Activated T-cell treated with anti-CD3 and anti-CD28 coated beads, Interleukin-2, amount 50 U/mL, for 72 hours (primary cell): ENCODE measurements at regions not wholly inside any gene's neighbourhood (a gene's known extent, or its start where the extent isn't known, plus 50 kb on each side); places are given as distances from the start of the nearest gene placed in this dataset.
"Not testable (repeated sequence)": the region's sequence is repeated elsewhere in the genome, so short reads cannot be mapped to it uniquely, and the experiment has no call there.

ENCODE experiments used
- ATAC-seq, 2 donors: fragments of 150-1000 bp; cut with Tn5 transposase; replicated peaks in 1 of 2; 2 replicates each; pipeline ENCODE4 v1.10.0; 2021; ENCODE audit warnings: moderate library complexity in 2 of 2, mild to moderate bottlenecking in 1 of 2
- DNase-seq, 2 donors: peaks; one replicate each; pipeline ENCODE4 v3.0.0; 2021 to 2022; ENCODE audit warnings: mixed read lengths in 1 of 2
- H3K27ac Mint-ChIP-seq: one replicate; pipeline ENCODE4 v1.8.0; 2022; ENCODE audit warnings: mild to moderate bottlenecking, moderate library complexity, mixed read lengths
- H3K27me3 Mint-ChIP-seq: one replicate; pipeline ENCODE4 v1.8.0; 2022; ENCODE audit warnings: low read depth, mixed read lengths
- H3K36me3 Mint-ChIP-seq, 2 donors: one replicate each; pipeline ENCODE4 v1.8.0; 2022; ENCODE audit warnings: mixed read lengths in 2 of 2, mild to moderate bottlenecking in 1 of 2; ENCODE audit not compliant: insufficient read depth in 2 of 2
- H3K4me1 Mint-ChIP-seq: one replicate; pipeline ENCODE4 v1.8.0; 2022; ENCODE audit warnings: low read depth, mixed read lengths
- H3K4me3 Mint-ChIP-seq, 2 donors: one replicate each; pipeline ENCODE4 v1.8.0; 2022; ENCODE audit warnings: mild to moderate bottlenecking in 2 of 2, mixed read lengths in 2 of 2, moderate library complexity in 2 of 2
- H3K9me3 Mint-ChIP-seq, 2 donors: one replicate each; pipeline ENCODE4 v1.8.0; 2022; ENCODE audit warnings: mixed read lengths in 2 of 2

DNA sequence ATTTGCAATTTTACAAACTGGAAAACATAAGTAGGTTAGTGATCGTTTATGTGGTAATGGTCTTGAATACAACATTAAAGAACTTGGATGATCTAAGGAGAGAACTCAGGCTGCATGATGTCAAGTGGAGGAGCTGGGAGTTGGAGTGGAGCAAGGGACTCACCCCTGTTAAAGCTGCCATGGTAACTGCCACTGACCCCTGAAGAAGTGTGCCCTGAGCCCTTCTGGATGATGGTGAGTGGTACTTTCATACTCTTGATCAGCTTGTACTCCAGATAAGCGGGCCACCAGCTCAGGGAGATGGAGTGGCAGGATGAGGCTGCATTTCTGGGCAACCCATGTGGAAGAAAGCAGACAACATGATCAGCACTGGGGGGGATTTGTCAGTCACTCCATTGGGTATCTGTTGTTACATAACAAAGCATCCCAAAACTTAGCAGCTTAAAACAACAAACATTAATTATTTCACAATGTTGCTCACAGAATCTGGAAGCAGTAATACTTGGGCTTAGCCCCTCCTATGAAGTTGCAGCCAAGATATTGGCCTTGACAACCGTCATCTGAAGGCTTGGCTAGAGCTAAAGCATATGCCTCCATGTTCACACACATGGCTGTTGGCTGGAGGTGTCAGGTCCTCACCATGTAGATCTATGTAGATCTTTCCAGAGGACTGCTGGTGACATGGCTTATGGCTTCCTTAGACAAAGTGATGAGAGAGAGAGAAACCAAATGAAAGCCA is 213.8 kb downstream of the DUSP10 start:
- H3K36me3 Mint-ChIP-seq = no peaks in the 10 kb centered on the region
- ATAC-seq (no peak), DNase-seq (no peak)
- H3K9me3 Mint-ChIP-seq = no peaks in the 10 kb centered on the region
- no peaks in the 10 kb centered on the region for H3K4me1 Mint-ChIP-seq
- no peak overlapping the region for H3K4me3 Mint-ChIP-seq
- no peak overlapping the region for H3K27ac Mint-ChIP-seq
- H3K27me3 Mint-ChIP-seq = peaks cover 21% of the 10 kb centered on the region

DNA sequence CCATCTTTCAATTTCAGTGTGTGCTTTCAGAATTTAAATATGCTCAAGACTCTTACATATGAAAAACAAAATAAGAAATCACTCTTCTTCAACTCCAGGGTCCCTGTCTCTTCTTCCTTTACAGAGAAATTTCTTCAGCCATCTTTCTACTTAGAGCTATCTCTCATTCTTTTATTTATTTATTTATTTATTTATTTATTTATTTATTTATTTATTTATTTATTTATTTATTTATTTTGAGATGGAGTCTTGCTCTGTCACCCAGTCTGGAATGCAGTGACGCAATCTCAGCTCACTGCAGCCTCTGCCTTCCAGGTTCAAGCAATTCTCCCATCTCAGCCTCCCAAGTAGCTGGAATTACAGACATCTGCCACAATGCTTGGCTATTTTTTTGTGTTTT is 211.7 kb downstream of the DUSP10 start:
- not testable (repeated sequence) for DNase-seq, H3K27ac Mint-ChIP-seq, H3K9me3 Mint-ChIP-seq, H3K36me3 Mint-ChIP-seq, H3K4me3 Mint-ChIP-seq, H3K4me1 Mint-ChIP-seq, ATAC-seq
- H3K27me3 Mint-ChIP-seq = peaks cover 25% of the 10 kb centered on the region

DNA sequence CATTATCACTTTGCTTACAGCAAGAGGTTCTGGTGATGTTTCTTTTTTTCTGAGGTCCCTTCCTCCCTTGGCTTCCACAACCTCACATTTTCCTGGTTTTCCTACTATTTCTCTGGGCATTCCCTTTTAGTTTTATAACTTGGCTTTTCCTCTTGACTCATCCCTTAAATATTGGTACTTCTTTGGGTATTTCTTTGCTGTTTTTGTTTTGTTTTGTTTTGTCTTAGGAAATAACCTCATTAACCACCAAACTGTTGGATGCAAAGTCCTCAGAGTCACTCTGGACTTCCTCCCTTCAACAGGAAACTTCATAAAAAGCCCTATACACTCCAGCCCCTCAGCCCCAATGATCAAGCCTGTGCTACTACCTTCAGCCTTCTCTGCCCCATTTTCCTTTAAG is 211.1 kb downstream of the DUSP10 start:
- H3K27me3 Mint-ChIP-seq = peaks cover 31% of the 10 kb centered on the region
- no peaks in the 10 kb centered on the region for H3K9me3 Mint-ChIP-seq
- no peak overlapping the region for H3K27ac Mint-ChIP-seq
- H3K4me3 Mint-ChIP-seq = no peak overlapping the region
- DNase-seq (no peak), ATAC-seq (no peak)
- no peaks in the 10 kb centered on the region for H3K36me3 Mint-ChIP-seq
- H3K4me1 Mint-ChIP-seq = no peaks in the 10 kb centered on the region

DNA sequence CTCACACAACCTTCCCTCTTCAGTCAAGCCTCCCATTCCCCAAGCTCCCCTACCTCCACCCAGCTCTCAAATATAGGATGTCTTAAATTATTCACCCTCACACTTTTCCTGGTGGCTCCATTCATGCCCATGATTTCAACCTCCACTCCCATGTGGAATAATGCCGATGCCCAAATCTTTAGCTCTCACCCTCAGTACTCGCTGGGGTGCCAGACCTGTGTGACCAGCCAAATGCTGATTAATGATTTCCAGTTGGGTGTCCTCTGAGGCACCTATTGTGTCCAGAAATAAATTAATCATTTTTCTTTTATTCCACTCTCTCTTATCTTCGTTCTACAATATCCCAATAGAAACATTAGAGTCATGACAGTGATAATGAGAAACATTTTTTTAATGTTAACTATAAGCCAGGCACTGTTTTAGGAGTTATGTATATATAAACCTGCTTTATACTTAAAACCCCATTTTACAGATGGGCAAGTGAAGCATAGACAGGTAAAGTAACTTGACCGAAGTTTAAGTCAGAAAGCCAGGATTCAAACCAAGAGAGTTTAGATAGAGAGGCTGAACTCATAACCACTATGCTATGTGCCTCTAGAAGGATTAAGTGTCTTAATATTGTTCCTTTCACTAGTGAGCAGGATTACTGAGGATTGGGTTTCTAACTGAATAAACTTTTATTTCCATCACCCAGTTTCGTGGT is 209.7 kb downstream of the DUSP10 start:
- Mint-ChIP-seq H3K4me3 (no peak overlapping the region), H3K9me3 (peaks cover 0 to 2% of the 10 kb centered on the region in 2 donors), H3K27ac (no peak overlapping the region), H3K27me3 (peaks cover 42% of the 10 kb centered on the region), H3K4me1 (no peaks in the 10 kb centered on the region), H3K36me3 (no peaks in the 10 kb centered on the region)
- ATAC-seq (no peak), DNase-seq (no peak)

DNA sequence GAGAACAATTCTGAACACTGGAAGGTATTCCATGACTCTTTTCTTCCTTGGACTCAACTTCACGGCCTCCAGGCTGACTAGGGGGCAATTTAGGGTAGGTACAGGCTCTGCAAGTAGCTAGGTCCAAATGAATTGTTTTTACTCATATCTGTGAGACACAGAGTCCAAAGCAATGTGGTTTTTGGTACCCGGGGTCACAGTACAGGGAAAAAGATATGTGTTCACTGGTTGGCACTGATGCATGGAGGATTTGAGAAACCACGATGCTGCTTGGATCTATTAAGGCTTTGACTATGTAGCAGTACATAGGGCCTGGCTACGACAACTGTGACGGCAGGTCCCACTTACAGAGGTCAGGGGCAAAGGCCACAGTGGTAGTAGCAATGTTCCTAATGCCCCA is 200.6 kb downstream of the DUSP10 start:
- Mint-ChIP-seq H3K27ac (no peak overlapping the region), H3K9me3 (peaks cover 0 to 2% of the 10 kb centered on the region in 2 donors), H3K4me3 (no peak overlapping the region), H3K4me1 (no peaks in the 10 kb centered on the region), H3K36me3 (no peaks in the 10 kb centered on the region), H3K27me3 (peaks cover 37% of the 10 kb centered on the region)
- ATAC-seq = no peak
- no peak for DNase-seq

DNA sequence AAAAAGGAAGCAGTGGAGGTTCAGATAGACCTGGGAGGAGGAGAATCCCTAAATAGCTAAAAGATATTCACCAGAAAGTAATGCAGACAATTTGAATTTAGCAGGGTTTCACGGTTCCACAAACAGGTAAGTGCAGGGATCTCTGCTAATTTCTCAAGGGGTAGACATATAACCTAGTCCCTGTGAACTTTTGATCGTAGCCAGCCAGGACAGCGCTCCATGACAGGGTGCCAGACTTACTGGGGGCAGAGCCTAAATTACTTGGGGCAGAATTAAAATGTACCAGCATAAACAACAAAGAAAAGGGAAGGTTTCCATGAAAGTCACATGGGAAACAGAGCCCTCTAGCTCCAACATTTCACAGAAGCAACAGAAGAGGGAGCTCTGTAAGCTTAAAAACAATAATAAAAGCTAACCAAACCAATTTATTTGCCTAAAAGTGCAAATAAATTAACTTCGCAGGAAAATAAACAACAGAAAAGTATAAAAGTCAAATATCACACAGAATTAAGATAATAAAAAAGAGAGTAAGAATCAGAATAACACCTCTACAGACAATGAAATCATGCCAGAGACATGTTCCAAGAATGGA is 198.3 kb downstream of the DUSP10 start:
- Mint-ChIP-seq H3K4me3 (no peak overlapping the region), H3K4me1 (no peaks in the 10 kb centered on the region), H3K27me3 (peaks cover 14% of the 10 kb centered on the region), H3K9me3 (no peaks in the 10 kb centered on the region), H3K36me3 (no peaks in the 10 kb centered on the region), H3K27ac (no peak overlapping the region)
- no peak for ATAC-seq
- DNase-seq = no peak

DNA sequence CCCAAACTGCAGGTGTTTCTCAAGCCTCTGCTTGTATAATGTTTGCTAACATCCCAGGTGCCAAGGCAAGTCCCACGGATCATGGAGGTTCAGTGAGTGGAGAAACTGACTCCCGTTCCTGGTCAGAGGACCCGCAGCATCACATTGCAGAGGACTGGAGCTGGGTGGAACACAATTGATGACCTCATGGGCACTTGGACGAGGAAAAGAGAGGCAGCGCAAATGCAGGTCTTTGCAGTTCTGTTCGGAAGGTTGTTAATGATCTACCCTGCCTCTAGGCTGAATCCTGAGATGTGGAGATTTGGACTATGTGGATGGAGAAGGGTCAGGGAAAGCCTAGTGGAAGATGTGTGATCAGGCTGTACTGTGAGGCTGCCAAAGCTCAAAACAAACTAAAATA is 192.9 kb downstream of the DUSP10 start:
- H3K4me1 Mint-ChIP-seq = no peaks in the 10 kb centered on the region
- no peaks in the 10 kb centered on the region for H3K9me3 Mint-ChIP-seq
- no peak overlapping the region for H3K27ac Mint-ChIP-seq
- ATAC-seq (no peak), DNase-seq (no peak)
- no peaks in the 10 kb centered on the region for H3K27me3 Mint-ChIP-seq
- no peak overlapping the region for H3K4me3 Mint-ChIP-seq
- H3K36me3 Mint-ChIP-seq = no peaks in the 10 kb centered on the region

DNA sequence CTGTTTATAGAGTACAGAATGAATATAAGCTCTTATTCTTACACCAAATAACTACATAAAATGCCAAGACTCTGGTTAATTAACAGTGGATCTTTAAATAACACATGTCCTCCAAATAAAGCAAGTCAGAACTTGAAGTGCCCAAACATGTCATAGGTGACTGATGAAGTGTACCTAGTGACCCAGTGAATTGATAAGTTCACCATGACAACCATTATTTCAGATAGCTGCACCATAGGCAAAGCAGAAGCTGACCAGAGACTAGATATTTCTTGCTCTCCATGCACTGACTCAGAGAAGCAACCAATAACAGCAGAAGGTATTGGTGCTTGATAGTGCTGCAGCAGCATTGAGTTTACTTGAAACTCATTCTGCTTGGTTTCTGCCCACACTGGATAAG is 192.1 kb downstream of the DUSP10 start:
- Mint-ChIP-seq H3K27ac (no peak overlapping the region), H3K36me3 (no peaks in the 10 kb centered on the region)

DNA sequence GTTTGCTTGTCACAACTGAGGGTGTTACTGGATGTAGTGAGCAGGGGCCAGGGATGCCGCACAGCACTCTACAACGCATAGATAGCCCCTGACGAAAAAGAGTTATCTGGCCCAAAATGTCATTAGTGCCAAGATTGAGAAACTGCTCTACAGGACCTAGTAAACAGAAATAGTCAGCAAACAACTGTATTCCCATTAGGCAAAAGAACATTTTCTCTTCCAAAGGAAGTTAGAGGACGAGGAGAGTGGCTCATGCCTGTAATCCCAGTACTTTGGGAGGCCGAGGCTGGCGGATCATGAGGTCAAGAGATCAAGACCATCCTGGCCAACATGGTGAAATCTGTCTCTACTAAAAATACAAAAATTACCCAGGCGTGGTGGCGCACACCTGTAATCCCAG is 189.1 kb downstream of the DUSP10 start:
- H3K4me1 Mint-ChIP-seq, H3K27ac Mint-ChIP-seq: not testable (repeated sequence)

More for the DNA sequence above, 192.1 kb downstream of the DUSP10 start:
- H3K4me1 Mint-ChIP-seq = no peaks in the 10 kb centered on the region
- ATAC-seq = no peak
- no peak overlapping the region for H3K4me3 Mint-ChIP-seq
- H3K27me3 Mint-ChIP-seq = no peaks in the 10 kb centered on the region
- no peaks in the 10 kb centered on the region for H3K9me3 Mint-ChIP-seq
- DNase-seq = no peak

DNA sequence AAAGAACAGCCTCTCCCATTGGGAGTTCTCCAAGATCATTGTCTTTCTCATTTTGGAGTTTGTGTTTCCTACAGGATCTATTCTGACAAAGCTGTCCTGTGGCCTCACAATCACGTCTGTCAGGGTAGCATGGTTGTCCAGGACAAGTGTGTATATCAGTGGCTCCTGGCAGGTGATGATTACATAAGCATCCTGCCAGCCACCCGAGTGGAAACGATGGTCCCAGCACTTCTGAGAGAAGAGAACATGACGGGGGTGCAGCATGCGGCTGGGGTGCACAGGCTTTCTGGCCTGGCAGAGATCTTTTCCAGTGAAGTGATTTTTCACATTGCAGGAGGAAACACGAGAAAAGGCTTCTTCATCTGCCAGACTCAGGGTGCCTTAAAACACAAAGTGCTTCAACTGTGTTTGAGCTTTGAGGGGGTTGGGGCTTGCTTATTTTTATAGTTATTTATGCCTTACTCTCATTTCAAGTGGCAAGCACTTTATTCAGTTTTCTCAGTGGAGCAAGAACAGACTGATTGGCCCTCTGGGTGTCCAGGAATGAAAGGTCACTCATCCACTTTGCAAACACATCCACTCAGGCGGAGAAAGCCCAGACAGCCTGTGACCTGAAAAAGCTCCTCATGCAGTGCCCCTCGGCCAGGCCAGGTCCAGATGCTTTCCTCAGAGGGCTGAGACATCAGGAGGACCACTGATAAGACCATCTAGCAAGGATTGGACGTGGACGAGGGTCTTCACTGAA is 186.0 kb downstream of the DUSP10 start:
- no peaks in the 10 kb centered on the region for H3K27me3 Mint-ChIP-seq
- H3K36me3 Mint-ChIP-seq = no peaks in the 10 kb centered on the region
- H3K9me3 Mint-ChIP-seq = no peaks in the 10 kb centered on the region
- ATAC-seq = no peak
- no peak overlapping the region for H3K4me3 Mint-ChIP-seq
- no peak overlapping the region for H3K27ac Mint-ChIP-seq
- H3K4me1 Mint-ChIP-seq = no peaks in the 10 kb centered on the region
- DNase-seq = no peak

More for the DNA sequence above, 189.1 kb downstream of the DUSP10 start:
- DNase-seq, H3K36me3 Mint-ChIP-seq, H3K4me3 Mint-ChIP-seq, H3K27me3 Mint-ChIP-seq, ATAC-seq, H3K9me3 Mint-ChIP-seq: not testable (repeated sequence)

DNA sequence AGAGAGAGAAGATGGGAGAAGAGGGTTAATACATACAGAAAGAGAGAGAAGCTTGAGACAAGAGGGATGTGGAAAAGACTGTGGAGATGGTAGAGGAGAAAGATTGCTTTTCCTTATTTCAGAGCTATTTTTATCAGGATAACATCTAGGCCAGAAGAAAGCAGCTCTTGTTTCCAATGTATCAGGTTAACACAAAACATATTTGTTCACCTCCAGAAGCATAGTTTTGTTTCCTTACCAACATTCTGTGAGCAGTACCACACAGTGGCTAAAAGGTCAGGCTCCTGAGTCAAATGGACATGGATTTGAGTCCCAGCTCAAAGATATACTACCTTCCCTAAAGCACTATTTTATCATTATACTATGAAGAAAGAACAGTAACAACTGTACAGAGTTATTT is 185.5 kb downstream of the DUSP10 start:
- Mint-ChIP-seq H3K9me3 (no peaks in the 10 kb centered on the region), H3K27ac (no peak overlapping the region), H3K27me3 (no peaks in the 10 kb centered on the region), H3K4me1 (no peaks in the 10 kb centered on the region), H3K36me3 (no peaks in the 10 kb centered on the region), H3K4me3 (no peak overlapping the region)
- no peak for ATAC-seq
- DNase-seq = no peak

DNA sequence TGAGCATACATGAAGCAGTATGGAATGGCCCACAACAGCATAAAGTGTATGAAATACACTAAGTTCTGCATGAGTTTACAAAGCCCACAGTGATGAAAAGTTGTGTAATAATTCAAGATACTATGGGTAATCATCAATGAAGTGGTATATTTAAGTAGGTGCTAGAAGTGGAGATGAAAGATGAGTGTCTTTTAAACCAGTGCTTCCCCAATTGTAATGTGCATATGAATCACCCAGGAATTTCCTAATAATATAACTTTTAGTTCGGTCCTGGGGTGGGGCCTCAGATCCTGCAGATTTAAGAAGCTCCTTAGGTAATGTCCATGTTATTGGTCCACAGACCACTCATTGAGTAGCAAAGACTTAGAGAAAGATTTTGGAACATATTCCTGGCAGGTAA is 184.9 kb downstream of the DUSP10 start:
- Mint-ChIP-seq H3K9me3 (no peaks in the 10 kb centered on the region), H3K4me3 (no peak overlapping the region), H3K36me3 (no peaks in the 10 kb centered on the region), H3K27me3 (no peaks in the 10 kb centered on the region), H3K27ac (no peak overlapping the region), H3K4me1 (no peaks in the 10 kb centered on the region)
- ATAC-seq (no peak), DNase-seq (no peak)

DNA sequence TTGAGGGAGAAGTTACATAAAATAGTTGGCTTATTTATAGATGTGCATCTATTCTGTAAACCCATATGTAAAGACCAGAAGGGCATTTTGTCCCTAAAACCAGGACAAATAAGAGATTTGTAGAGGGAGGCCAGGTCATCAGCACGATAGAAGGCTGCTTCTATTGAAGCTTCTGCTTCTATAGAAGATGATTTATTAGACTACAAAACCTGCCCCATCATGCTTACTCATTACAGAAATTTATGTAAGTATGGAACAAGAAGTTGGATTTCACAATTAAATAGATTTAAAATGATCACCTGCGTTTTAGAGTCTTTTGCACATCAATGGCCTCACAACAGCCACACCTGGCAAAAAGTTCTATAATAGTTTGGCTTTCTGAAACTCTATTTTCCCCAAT is 183.5 kb downstream of the DUSP10 start:
- ATAC-seq (no peak), DNase-seq (no peak)
- no peak overlapping the region for H3K4me3 Mint-ChIP-seq
- no peaks in the 10 kb centered on the region for H3K27me3 Mint-ChIP-seq
- no peak overlapping the region for H3K27ac Mint-ChIP-seq
- no peaks in the 10 kb centered on the region for H3K4me1 Mint-ChIP-seq
- H3K36me3 Mint-ChIP-seq = no peaks in the 10 kb centered on the region
- H3K9me3 Mint-ChIP-seq = no peaks in the 10 kb centered on the region
